ENCODE measurements at regions not wholly inside any gene's neighbourhood (a gene's known extent, or its start where the extent isn't known, plus 50 kb on each side); places are given as distances from the start of the nearest gene placed in this dataset.

- no peak for DNase-seq (ENCODE audit: low read depth)
Observed at GRCh38 chr4:58688568-58688967, 1578.4 kb upstream of the IGFBP7 start.

GRCh38 chr4:58679886-58680285 is 1569.7 kb upstream of the IGFBP7 start:
- DNase-seq (ENCODE audit: low read depth), result no peak

- no peak for DNase-seq (ENCODE audit: low read depth)
Observed at GRCh38 chr4:58679051-58679450, 1568.9 kb upstream of the IGFBP7 start.

GRCh38 chr4:58669783-58670182 is 1559.6 kb upstream of the IGFBP7 start:
- no peak for DNase-seq (ENCODE audit: low read depth)

- DNase-seq (ENCODE audit: low read depth), result no peak
Observed at GRCh38 chr4:58665649-58666048, 1555.5 kb upstream of the IGFBP7 start.

GRCh38 chr4:58658701-58659100 is 1548.5 kb upstream of the IGFBP7 start:
- no peak for DNase-seq (ENCODE audit: low read depth)

- no peak for DNase-seq (ENCODE audit: low read depth)
Observed at GRCh38 chr4:58653251-58653650, 1543.1 kb upstream of the IGFBP7 start.

GRCh38 chr4:58649226-58649625 is 1539.0 kb upstream of the IGFBP7 start:
- no peak for DNase-seq (ENCODE audit: low read depth)

GRCh38 chr4:58646126-58646525 is 1535.9 kb upstream of the IGFBP7 start:
- no peak for DNase-seq (ENCODE audit: low read depth)

- DNase-seq (ENCODE audit: low read depth), result no peak
Observed at GRCh38 chr4:58644549-58644948, 1534.4 kb upstream of the IGFBP7 start.

- no peak for DNase-seq (ENCODE audit: low read depth)
Observed at GRCh38 chr4:58636381-58636780, 1526.2 kb upstream of the IGFBP7 start.

GRCh38 chr4:58617226-58617625 is 1507.0 kb upstream of the IGFBP7 start:
- no peak for DNase-seq (ENCODE audit: low read depth)

- DNase-seq (ENCODE audit: low read depth), result no peak
Observed at GRCh38 chr4:58611012-58611411, 1500.8 kb upstream of the IGFBP7 start.

- no peak for DNase-seq (ENCODE audit: low read depth)
Observed at GRCh38 chr4:58606303-58606702, 1496.1 kb upstream of the IGFBP7 start.

- DNase-seq (ENCODE audit: low read depth), result no peak
Observed at GRCh38 chr4:58603951-58604350, 1493.8 kb upstream of the IGFBP7 start.

GRCh38 chr4:58602731-58603359 is 1492.7 kb upstream of the IGFBP7 start:
- DNase-seq (ENCODE audit: low read depth), result no peak

- DNase-seq (ENCODE audit: low read depth), result no peak
Observed at GRCh38 chr4:58602022-58602421, 1491.8 kb upstream of the IGFBP7 start.

- DNase-seq (ENCODE audit: low read depth), result no peak
Observed at GRCh38 chr4:58600290-58600689, 1490.1 kb upstream of the IGFBP7 start.

GRCh38 chr4:58590722-58591121 is 1480.5 kb upstream of the IGFBP7 start:
- no peak for DNase-seq (ENCODE audit: low read depth)

GRCh38 chr4:58587856-58588255 is 1477.7 kb upstream of the IGFBP7 start:
- DNase-seq (ENCODE audit: low read depth), result no peak

- DNase-seq (ENCODE audit: low read depth), result no peak
Observed at GRCh38 chr4:58566260-58566659, 1456.1 kb upstream of the IGFBP7 start.

- DNase-seq (ENCODE audit: low read depth), result no peak
Observed at GRCh38 chr4:58564695-58565475, 1454.7 kb upstream of the IGFBP7 start.

GRCh38 chr4:58561170-58561569 is 1451.0 kb upstream of the IGFBP7 start:
- DNase-seq (ENCODE audit: low read depth), result no peak

- no peak for DNase-seq (ENCODE audit: low read depth)
Observed at GRCh38 chr4:58560736-58561135, 1450.6 kb upstream of the IGFBP7 start.

Measured in iris pigment epithelial cell (primary cell).